Fibroblast of lung (primary cell): ENCODE measurements at regions not wholly inside any gene's neighbourhood (a gene's known extent, or its start where the extent isn't known, plus 50 kb on each side); places are given as distances from the start of the nearest gene placed in this dataset.
"Not testable (repeated sequence)": the region's sequence is repeated elsewhere in the genome, so short reads cannot be mapped to it uniquely, and the experiment has no call there.

ENCODE experiments used
- DNase-seq, 2 donors: peaks; one replicate each; pipeline versions ENCODE4 v3.0.0 to v3.0.0-alpha.2; 2010; ENCODE audit warnings: low read depth in 2 of 2
- H2AFZ ChIP-seq: 2 replicates; pipeline ENCODE4 v1.5.1; 2012; ENCODE audit warnings: low read length, control low read depth, inconsistent platforms
- H3K27ac ChIP-seq: 2 replicates; pipeline ENCODE4 v1.5.1; 2011; ENCODE audit warnings: low read length, control low read depth; ENCODE audit not compliant: insufficient read depth
- H3K27me3 ChIP-seq: 2 replicates; pipeline ENCODE4 v1.5.1; 2011; ENCODE audit warnings: mild to moderate bottlenecking, low read length; ENCODE audit not compliant: control insufficient read depth, insufficient read depth
- H3K36me3 ChIP-seq: 2 replicates; pipeline ENCODE4 v1.5.1; 2011; ENCODE audit warnings: low read length; ENCODE audit not compliant: control insufficient read depth, insufficient read depth
- H3K4me1 ChIP-seq: 2 replicates; pipeline ENCODE4 v1.5.1; 2011; ENCODE audit warnings: low read length; ENCODE audit not compliant: control insufficient read depth, insufficient read depth; ENCODE audit errors: extremely low read depth
- H3K4me2 ChIP-seq: 2 replicates; pipeline ENCODE4 v1.5.1; 2011; ENCODE audit warnings: low read length, control low read depth; ENCODE audit not compliant: insufficient read depth; ENCODE audit errors: extremely low read depth
- H3K4me3 ChIP-seq, 4 experiments: fragments of 200-600 bp in 1 of 4; sonication (generic) in 1 of 4; replicated peaks in 1 of 4; 2 replicates each; pipeline ENCODE4 v1.5.1; 2011 to 2016; ENCODE audit warnings: low read length in 4 of 4, low read depth in 3 of 4, mild to moderate bottlenecking in 3 of 4, control low read depth in 2 of 4, inconsistent platforms in 1 of 4, mixed read lengths in 1 of 4; ENCODE audit not compliant: insufficient read depth in 1 of 4; ENCODE audit errors: control extremely low read depth in 1 of 4
- H3K79me2 ChIP-seq: 2 replicates; pipeline ENCODE4 v1.5.1; 2012; ENCODE audit warnings: mild to moderate bottlenecking, low read length, inconsistent platforms; ENCODE audit not compliant: control insufficient read depth, insufficient read depth
- H3K9ac ChIP-seq: 2 replicates; pipeline ENCODE4 v1.5.1; 2011; ENCODE audit warnings: mild to moderate bottlenecking, low read length, control low read depth; ENCODE audit not compliant: insufficient read depth
- H3K9me3 ChIP-seq: 2 replicates; pipeline ENCODE4 v1.5.1; 2012; ENCODE audit warnings: low read depth, low read length; ENCODE audit not compliant: control insufficient read depth, insufficient read depth
- H4K20me1 ChIP-seq: 2 replicates; pipeline ENCODE4 v1.5.1; 2011; ENCODE audit warnings: low read length; ENCODE audit not compliant: control insufficient read depth, insufficient read depth; ENCODE audit errors: extremely low read depth
- EZH2 ChIP-seq: IDR thresholded peaks from 2 replicates; pipeline ENCODE4 v1.5.1; 2012; ENCODE audit warnings: low read length, control low read depth, mild to moderate bottlenecking; ENCODE audit errors: missing control alignments
- TF ChIP-seq, protein P1 (sequence below), 2 donors: IDR thresholded peaks in 1 of 2; conservative IDR thresholded peaks in 1 of 2; 1 replicate in 1 of 2; 2 replicates in 1 of 2; pipeline ENCODE4 v1.5.1; 2011 to 2012; ENCODE audit warnings: low read length in 2 of 2, control low read depth in 1 of 2, inconsistent platforms in 1 of 2, low read depth in 1 of 2, mild to moderate bottlenecking in 1 of 2

DNA sequence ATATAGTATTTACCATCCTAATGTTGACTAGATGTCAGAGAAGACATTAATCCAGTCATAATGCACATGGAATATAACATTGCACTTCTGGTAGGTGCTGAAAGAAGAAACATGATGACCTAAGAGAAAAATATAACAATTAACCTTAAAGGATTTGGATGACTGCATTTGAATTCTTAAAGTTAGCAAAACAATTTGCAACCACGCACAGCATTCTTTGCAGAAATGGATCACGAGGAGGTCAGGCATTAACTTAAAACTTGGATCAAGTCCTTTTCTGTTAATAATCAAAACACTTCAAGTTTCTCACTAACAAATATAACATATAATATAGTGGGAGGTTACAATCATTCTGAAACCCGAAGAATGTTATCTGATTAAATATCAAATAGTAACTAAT is 525.0 kb upstream of the SLITRK6 start:
- Histone ChIP-seq H3K27ac (no peak overlapping the region), H3K27me3 (no peaks in the 10 kb centered on the region), H3K4me1 (no peaks in the 10 kb centered on the region), H3K9me3 (no peaks in the 10 kb centered on the region), H3K79me2 (no peaks in the 10 kb centered on the region), H3K4me2 (no peak overlapping the region), H4K20me1 (no peaks in the 10 kb centered on the region), H2AFZ (no peak overlapping the region), H3K4me3 (no peak overlapping the region), H3K9ac (no peak overlapping the region), H3K36me3 (no peaks in the 10 kb centered on the region)
- TF ChIP-seq, protein P1, sequence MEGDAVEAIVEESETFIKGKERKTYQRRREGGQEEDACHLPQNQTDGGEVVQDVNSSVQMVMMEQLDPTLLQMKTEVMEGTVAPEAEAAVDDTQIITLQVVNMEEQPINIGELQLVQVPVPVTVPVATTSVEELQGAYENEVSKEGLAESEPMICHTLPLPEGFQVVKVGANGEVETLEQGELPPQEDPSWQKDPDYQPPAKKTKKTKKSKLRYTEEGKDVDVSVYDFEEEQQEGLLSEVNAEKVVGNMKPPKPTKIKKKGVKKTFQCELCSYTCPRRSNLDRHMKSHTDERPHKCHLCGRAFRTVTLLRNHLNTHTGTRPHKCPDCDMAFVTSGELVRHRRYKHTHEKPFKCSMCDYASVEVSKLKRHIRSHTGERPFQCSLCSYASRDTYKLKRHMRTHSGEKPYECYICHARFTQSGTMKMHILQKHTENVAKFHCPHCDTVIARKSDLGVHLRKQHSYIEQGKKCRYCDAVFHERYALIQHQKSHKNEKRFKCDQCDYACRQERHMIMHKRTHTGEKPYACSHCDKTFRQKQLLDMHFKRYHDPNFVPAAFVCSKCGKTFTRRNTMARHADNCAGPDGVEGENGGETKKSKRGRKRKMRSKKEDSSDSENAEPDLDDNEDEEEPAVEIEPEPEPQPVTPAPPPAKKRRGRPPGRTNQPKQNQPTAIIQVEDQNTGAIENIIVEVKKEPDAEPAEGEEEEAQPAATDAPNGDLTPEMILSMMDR (conservative IDR thresholded peaks at IDR 0.05 in 1 of 2, IDR thresholded peaks at IDR 0.05 in 1 of 2; ENCODE audit: low read depth in 1 of 2, low read length in 2 of 2) = no peak
- TF ChIP-seq EZH2 = no peak
- DNase-seq = no peak

DNA sequence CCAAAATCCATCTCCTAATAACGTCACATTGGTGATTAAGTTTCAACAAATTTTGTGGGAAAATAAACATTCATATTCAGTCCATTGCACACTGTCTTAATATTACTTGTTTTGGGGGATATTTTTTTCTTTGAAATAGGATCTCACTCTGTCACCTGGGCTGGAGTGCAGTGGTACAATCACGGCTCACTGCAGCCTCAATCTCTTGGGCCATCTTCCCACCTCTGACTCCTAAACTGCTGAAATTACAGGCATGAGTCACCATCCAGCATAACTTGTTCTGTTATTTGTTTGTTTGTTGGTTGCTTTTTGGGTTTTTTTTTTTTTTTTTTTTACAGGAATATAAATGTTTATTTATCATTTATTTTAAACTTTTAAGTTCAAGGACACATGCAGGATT is 556.1 kb upstream of the SLITRK6 start:
- Histone ChIP-seq H2AFZ (no peak overlapping the region), H3K4me2 (no peak overlapping the region), H3K9ac (no peak overlapping the region), H3K79me2 (no peaks in the 10 kb centered on the region), H3K27ac (no peak overlapping the region), H3K9me3 (no peaks in the 10 kb centered on the region), H3K36me3 (no peaks in the 10 kb centered on the region), H3K27me3 (no peaks in the 10 kb centered on the region), H3K4me1 (no peaks in the 10 kb centered on the region), H3K4me3 (no peak overlapping the region), H4K20me1 (no peaks in the 10 kb centered on the region)
- no peak for DNase-seq
- TF ChIP-seq EZH2 = no peak
- TF ChIP-seq, protein P1 (conservative IDR thresholded peaks at IDR 0.05 in 1 of 2, IDR thresholded peaks at IDR 0.05 in 1 of 2; ENCODE audit: low read depth in 1 of 2, low read length in 2 of 2) = no peak

DNA sequence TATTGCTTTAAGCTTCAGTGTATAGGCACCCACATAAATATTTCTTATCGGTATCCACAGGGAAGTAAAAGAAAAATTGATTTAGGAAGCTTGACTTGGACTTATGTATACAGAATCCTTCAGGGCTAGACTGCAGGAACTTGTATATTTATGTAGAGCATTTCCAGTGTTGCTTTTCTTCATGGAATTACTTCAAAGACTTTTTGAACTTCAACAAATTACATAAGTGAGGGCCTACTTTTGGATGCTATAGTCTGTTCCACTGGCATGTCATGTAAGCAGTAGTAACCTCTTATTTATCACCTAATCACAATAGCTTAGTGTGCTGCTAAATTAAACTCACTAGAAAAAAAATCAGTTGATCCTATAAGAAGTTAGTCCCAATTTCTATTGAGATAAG is 557.9 kb upstream of the SLITRK6 start:
- no peak overlapping the region for H3K4me2 ChIP-seq
- H3K9ac ChIP-seq = no peak overlapping the region
- H3K36me3 ChIP-seq = no peaks in the 10 kb centered on the region
- no peaks in the 10 kb centered on the region for H3K9me3 ChIP-seq
- TF ChIP-seq, protein P1 (conservative IDR thresholded peaks at IDR 0.05 in 1 of 2, IDR thresholded peaks at IDR 0.05 in 1 of 2; ENCODE audit: low read depth in 1 of 2, low read length in 2 of 2) = no peak
- TF ChIP-seq EZH2 = no peak
- DNase-seq = no peak
- H3K4me1 ChIP-seq = no peaks in the 10 kb centered on the region
- H3K27ac ChIP-seq = no peak overlapping the region
- H2AFZ ChIP-seq = no peak overlapping the region
- no peaks in the 10 kb centered on the region for H3K79me2 ChIP-seq
- H4K20me1 ChIP-seq = no peaks in the 10 kb centered on the region
- no peaks in the 10 kb centered on the region for H3K27me3 ChIP-seq
- H3K4me3 ChIP-seq = no peak overlapping the region

DNA sequence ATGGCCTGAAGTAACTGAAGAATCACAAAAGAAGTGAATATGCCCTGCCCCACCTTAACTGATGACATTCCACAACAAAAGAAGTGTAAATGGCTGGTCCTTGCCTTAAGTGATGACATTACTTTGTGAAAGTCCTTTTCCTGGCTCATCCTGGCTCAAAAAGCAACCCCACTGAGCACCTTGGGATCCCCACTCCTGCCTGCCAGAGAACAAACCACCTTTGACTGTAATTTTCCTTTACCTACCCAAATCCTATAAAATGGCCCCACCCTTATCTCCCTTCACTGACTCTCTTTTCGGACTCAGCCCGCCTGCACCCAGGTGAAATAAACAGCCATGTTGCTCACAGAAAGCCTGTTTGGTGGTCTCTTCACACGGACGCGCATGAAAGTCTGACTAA is 564.5 kb upstream of the SLITRK6 start:
- not testable (repeated sequence) for H3K27me3 ChIP-seq

More for the DNA sequence above, 564.5 kb upstream of the SLITRK6 start:
- H4K20me1 ChIP-seq, H2AFZ ChIP-seq, H3K4me3 ChIP-seq, H3K9ac ChIP-seq, H3K36me3 ChIP-seq, H3K27ac ChIP-seq, H3K4me1 ChIP-seq, H3K4me2 ChIP-seq, DNase-seq, H3K79me2 ChIP-seq, H3K9me3 ChIP-seq: not testable (repeated sequence)
